GM23338 (cell line): ENCODE measurements at regions not wholly inside any gene's neighbourhood (a gene's known extent, or its start where the extent isn't known, plus 50 kb on each side); places are given as distances from the start of the nearest gene placed in this dataset.

Experiments used
- ATAC-seq: fragments of 200-7000 bp; cut with Tn5 transposase; 3 replicates; pipeline ENCODE4 v1.9.1; 2020
- DNase-seq: peaks from one replicate; pipeline ENCODE4 v3.0.0-alpha.2; 2015; ENCODE audit warnings: low spot score
- H2AFZ ChIP-seq: fragments of 200-600 bp; sonication (generic); 2 replicates; pipeline ENCODE4 v1.8.0; 2016; ENCODE audit warnings: antibody characterized with exemption, mild to moderate bottlenecking, moderate library complexity
- H3F3A ChIP-seq: fragments of 200-600 bp; sonication (generic); replicated peaks from 2 replicates; pipeline ENCODE4 v1.8.0; 2017; ENCODE audit warnings: antibody characterized with exemption, mixed run types, low read depth
- H3K27ac ChIP-seq: fragments of 200-600 bp; sonication (generic); 2 replicates; pipeline ENCODE4 v1.6.1; 2016; ENCODE audit warnings: low read depth
- H3K27me3 ChIP-seq: fragments of 200-600 bp; sonication (generic); 2 replicates; pipeline ENCODE4 v1.8.0; 2016; ENCODE audit warnings: mild to moderate bottlenecking, mixed run types, moderate library complexity; ENCODE audit not compliant: insufficient read depth
- H3K36me3 ChIP-seq: fragments of 200-600 bp; sonication (generic); 2 replicates; pipeline ENCODE4 v1.8.0; 2016; ENCODE audit warnings: mild to moderate bottlenecking; ENCODE audit not compliant: insufficient read depth
- H3K4me1 ChIP-seq: fragments of 200-600 bp; sonication (generic); 2 replicates; pipeline ENCODE4 v1.8.0; 2016; ENCODE audit warnings: mild to moderate bottlenecking, moderate library complexity; ENCODE audit not compliant: insufficient read depth
- H3K4me2 ChIP-seq: fragments of 200-600 bp; sonication (generic); 2 replicates; pipeline ENCODE4 v1.7.1; 2017; ENCODE audit warnings: mixed run types
- H3K4me3 ChIP-seq: fragments of 200-600 bp; sonication (generic); 2 replicates; pipeline ENCODE4 v1.6.1; 2016; ENCODE audit warnings: mixed run types
- H3K79me2 ChIP-seq: fragments of 200-600 bp; sonication (generic); replicated peaks from 2 replicates; pipeline ENCODE4 v1.8.0; 2017; ENCODE audit warnings: mild to moderate bottlenecking; ENCODE audit not compliant: insufficient read depth
- H3K9me2 ChIP-seq: fragments of 200-600 bp; sonication (generic); 2 replicates; pipeline ENCODE4 v1.8.0; 2017; ENCODE audit not compliant: insufficient read depth
- H4K20me1 ChIP-seq: fragments of 200-600 bp; sonication (generic); replicated peaks from 2 replicates; pipeline ENCODE4 v1.8.0; 2017; ENCODE audit warnings: mild to moderate bottlenecking; ENCODE audit not compliant: insufficient read depth
- H3K27ac Mint-ChIP-seq: 2 replicates; pipeline ENCODE4 v1.8.0; 2020; ENCODE audit warnings: inconsistent platforms, mild to moderate bottlenecking, moderate library complexity, mixed read lengths
- H3K27me3 Mint-ChIP-seq: 3 replicates; pipeline ENCODE4 v1.8.0; 2022; ENCODE audit warnings: low read depth, mild to moderate bottlenecking, moderate library complexity, mixed read lengths, inconsistent platforms; ENCODE audit not compliant: insufficient read depth, poor library complexity
- H3K36me3 Mint-ChIP-seq: 3 replicates; pipeline ENCODE4 v1.8.0; 2021; ENCODE audit warnings: low read depth, mild to moderate bottlenecking, inconsistent platforms, moderate library complexity, mixed read lengths
- H3K4me1 Mint-ChIP-seq: 3 replicates; pipeline ENCODE4 v1.8.0; 2020; ENCODE audit warnings: mild to moderate bottlenecking, inconsistent platforms, mixed read lengths
- H3K4me3 Mint-ChIP-seq: 3 replicates; pipeline ENCODE4 v1.8.0; 2021; ENCODE audit warnings: moderate library complexity, mild to moderate bottlenecking, inconsistent platforms, mixed read lengths
- H3K9me3 Mint-ChIP-seq: 3 replicates; pipeline ENCODE4 v1.8.0; 2020; ENCODE audit warnings: moderate library complexity, mild to moderate bottlenecking, inconsistent platforms, mixed read lengths
- CREB1 ChIP-seq: fragments of 250-450 bp; sonication (Bioruptor Pico); IDR thresholded peaks from 2 replicates; pipeline ENCODE4 v1.5.0; 2020; ENCODE audit warnings: low read depth, mild to moderate bottlenecking, moderate library complexity
- CTCF ChIP-seq, 2 experiments: fragments of 200-600 bp in 1 of 2; sonication (generic) in 1 of 2; conservative IDR thresholded peaks; 2 replicates each; pipeline versions ENCODE4 v1.5.1 to v1.6.1; 2016 to 2017; ENCODE audit warnings: antibody characterized with exemption in 2 of 2, low read depth in 2 of 2, mild to moderate bottlenecking in 2 of 2, moderate library complexity in 1 of 2
- ETS1 ChIP-seq: IDR thresholded peaks from 2 replicates; pipeline ENCODE4 v1.6.1; 2016; ENCODE audit warnings: antibody characterized with exemption
- EZH2 ChIP-seq: fragments of 200-600 bp; sonication (generic); IDR thresholded peaks from one replicate; pipeline ENCODE4 v1.8.0; 2017; ENCODE audit warnings: antibody characterized with exemption, mild to moderate bottlenecking, low read depth; ENCODE audit not compliant: unreplicated experiment
- EZH2phosphoT487 ChIP-seq: fragments of 200-600 bp; sonication (generic); IDR thresholded peaks from one replicate; pipeline ENCODE4 v1.8.1; 2018; ENCODE audit warnings: antibody characterized with exemption; ENCODE audit not compliant: unreplicated experiment
- JUNB ChIP-seq: IDR thresholded peaks from one replicate; pipeline ENCODE4 v1.6.1; 2016; ENCODE audit warnings: antibody characterized with exemption; ENCODE audit not compliant: unreplicated experiment
- NANOG ChIP-seq: IDR thresholded peaks from 2 replicates; pipeline ENCODE4 v1.6.1; 2016; ENCODE audit warnings: antibody characterized with exemption, borderline replicate concordance
- POLR2AphosphoS5 ChIP-seq: IDR thresholded peaks from 2 replicates; pipeline ENCODE4 v1.6.1; 2016; ENCODE audit warnings: antibody characterized with exemption, low read depth
- REST ChIP-seq: IDR thresholded peaks from one replicate; pipeline ENCODE4 v1.6.1; 2018; ENCODE audit warnings: antibody characterized with exemption; ENCODE audit not compliant: unreplicated experiment
- STAT1 ChIP-seq: IDR thresholded peaks from one replicate; pipeline ENCODE4 v1.6.1; 2016; ENCODE audit warnings: antibody characterized with exemption; ENCODE audit not compliant: unreplicated experiment
- ZNF114 ChIP-seq: fragments of 250-450 bp; sonication (Bioruptor Pico); IDR thresholded peaks from 2 replicates; pipeline ENCODE4 v1.5.0; 2020; ENCODE audit warnings: mild to moderate bottlenecking, moderate library complexity
- ZNF331 ChIP-seq: fragments of 250-450 bp; sonication (Bioruptor Pico); IDR thresholded peaks from 2 replicates; pipeline ENCODE4 v1.5.0; 2020; ENCODE audit warnings: low read depth, mild to moderate bottlenecking, moderate library complexity
- ZNF462 ChIP-seq: fragments of 250-450 bp; sonication (Bioruptor Pico); IDR thresholded peaks from 2 replicates; pipeline ENCODE4 v1.5.0; 2020; ENCODE audit warnings: mild to moderate bottlenecking, moderate library complexity

- Histone ChIP-seq H3F3A (no peaks in the 10 kb centered on the region), H3K4me3 (no peak overlapping the region), H2AFZ (no peak overlapping the region), H3K4me1 (no peaks in the 10 kb centered on the region), H3K27me3 (no peaks in the 10 kb centered on the region), H3K9me2 (no peaks in the 10 kb centered on the region), H3K36me3 (no peaks in the 10 kb centered on the region), H3K27ac (no peak overlapping the region), H4K20me1 (no peaks in the 10 kb centered on the region), H3K79me2 (no peaks in the 10 kb centered on the region), H3K4me2 (no peak overlapping the region)
- ATAC-seq = no peak
- Mint-ChIP-seq H3K36me3 (no peaks in the 10 kb centered on the region), H3K9me3 (peaks cover 6% of the 10 kb centered on the region; the same call in 1 of the 3 replicates), H3K27me3 (peaks cover 12% of the 10 kb centered on the region), H3K4me1 (no peaks in the 10 kb centered on the region), H3K4me3 (no peak overlapping the region), H3K27ac (no peak overlapping the region; the same call in 1 of the 2 replicates)
- no peak for TF ChIP-seq REST
- no peak for TF ChIP-seq EZH2
- TF ChIP-seq POLR2AphosphoS5 = no peak
- no peak for TF ChIP-seq EZH2phosphoT487
- TF ChIP-seq CTCF (conservative IDR thresholded peaks at IDR 0.05; ENCODE audit: low read depth in 2 of 2) = no peak
- no peak for TF ChIP-seq ZNF114 (CRISPR knock-in tag)
- no peak for TF ChIP-seq ETS1
- no peak for TF ChIP-seq JUNB
- TF ChIP-seq ZNF331 (CRISPR knock-in tag) = no peak
- TF ChIP-seq NANOG = no peak
- TF ChIP-seq STAT1 = no peak
- no peak for TF ChIP-seq CREB1
- TF ChIP-seq ZNF462 (CRISPR knock-in tag) = no peak
- no peak for DNase-seq
Observed at GRCh38 chr3:139283301-139283700, 60.5 kb upstream of the MRPS22 start.
